SKM-1 (cell line): ENCODE measurements at regions not wholly inside any gene's neighbourhood (a gene's known extent, or its start where the extent isn't known, plus 50 kb on each side); places are given as distances from the start of the nearest gene placed in this dataset.

Experiments
- DNase-seq: peaks from one replicate; lab custom pipeline; 2025; ENCODE audit not compliant: unreplicated experiment; lab: John Stamatoyannopoulos, UW

DNA sequence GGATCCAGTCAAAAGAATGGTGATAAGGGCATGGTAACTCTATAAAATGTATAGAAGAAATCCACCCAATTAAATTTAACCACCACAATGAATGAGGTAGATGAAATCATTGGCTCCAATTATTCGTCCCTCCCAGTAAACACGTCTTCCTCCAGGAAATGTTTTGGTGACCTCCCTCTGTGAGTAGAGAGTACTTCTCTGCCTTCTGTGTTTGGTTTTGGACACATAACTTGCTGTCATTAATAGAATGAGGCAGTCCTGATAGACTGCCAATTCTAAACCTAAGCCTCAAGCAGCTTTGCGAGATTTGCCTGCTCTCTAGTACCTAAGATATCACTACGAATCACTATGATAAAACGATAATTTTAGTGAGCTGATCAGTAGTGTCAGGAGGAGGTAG, 632.8 kb downstream of the HDGFL1 start:
- no peak for DNase-seq

DNA sequence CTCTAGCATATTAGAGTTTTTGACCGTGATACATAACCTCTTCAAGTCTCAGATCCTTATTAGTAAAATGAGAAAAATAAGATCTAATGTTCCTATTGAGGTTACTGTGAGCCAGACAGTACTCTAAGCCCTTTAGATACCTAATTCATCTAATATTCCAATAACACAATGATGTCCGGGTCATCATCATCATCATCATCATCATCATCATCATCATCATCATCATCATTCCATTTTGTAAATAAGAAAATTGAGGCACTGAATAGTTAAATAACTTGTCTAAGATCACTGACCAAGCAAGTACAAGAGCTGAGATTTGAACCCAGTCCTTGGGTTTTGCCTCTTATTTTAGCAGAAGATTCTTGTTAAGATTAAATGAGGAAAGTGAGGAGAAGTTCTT, 643.0 kb downstream of the HDGFL1 start:
- no peak for DNase-seq

DNA sequence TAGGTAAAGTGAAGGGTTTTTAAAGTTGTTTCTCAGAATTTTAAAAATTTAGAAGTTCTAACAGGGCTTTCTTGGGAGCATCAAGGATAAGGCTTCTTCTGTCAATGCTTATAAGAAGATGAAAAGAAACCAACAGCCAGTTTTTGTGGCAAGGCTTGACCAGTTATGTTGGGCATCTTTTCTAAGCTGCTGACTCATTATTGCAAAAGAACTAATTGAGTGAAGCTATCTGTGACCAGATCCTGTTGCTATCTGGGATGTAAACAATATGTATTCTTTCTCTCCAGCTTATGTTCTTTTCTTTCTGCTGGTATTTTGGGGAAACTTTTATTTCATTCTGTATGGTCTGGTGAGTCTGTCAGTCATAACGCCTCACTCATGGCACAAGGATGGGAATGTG, 643.8 kb downstream of the HDGFL1 start:
- no peak for DNase-seq

DNA sequence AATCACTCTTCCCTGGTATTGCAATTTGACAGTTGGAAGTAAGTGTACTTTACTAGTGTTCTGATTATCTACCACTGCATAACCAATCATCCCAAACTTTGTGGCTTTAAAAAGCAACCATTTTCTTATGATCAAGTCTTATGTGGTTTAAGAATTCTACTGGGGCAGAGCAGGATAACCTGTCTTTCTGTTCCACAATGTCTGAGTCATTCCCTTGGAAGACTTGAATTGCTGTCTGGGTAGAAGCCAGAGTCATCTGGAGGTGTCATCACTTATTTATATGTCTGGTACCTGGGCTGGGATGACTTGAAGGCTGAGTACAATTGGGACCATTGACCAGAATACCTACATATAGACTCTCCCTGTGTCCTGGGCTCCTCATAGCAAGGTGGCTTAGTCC, 644.3 kb downstream of the HDGFL1 start:
- no peak for DNase-seq

DNA sequence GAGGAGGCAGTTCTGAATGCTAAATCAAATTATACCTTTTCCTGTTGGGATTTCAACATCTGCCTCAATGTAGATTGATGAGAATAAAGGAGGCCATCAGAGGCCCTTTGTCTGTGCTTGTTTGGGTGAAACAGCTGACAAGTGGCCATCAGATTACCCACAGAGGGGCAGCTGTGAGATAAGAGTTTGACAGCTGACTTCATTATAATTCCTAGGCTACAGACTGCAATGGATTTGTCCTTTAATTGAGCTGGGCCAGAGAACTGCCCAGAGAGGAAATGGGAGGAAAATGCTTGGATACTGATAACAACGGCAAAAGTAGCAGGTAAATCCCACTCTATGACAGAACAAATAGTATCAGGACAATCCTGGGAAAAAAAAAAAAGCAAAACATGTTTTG, 649.4 kb downstream of the HDGFL1 start:
- DNase-seq, result no peak

DNA sequence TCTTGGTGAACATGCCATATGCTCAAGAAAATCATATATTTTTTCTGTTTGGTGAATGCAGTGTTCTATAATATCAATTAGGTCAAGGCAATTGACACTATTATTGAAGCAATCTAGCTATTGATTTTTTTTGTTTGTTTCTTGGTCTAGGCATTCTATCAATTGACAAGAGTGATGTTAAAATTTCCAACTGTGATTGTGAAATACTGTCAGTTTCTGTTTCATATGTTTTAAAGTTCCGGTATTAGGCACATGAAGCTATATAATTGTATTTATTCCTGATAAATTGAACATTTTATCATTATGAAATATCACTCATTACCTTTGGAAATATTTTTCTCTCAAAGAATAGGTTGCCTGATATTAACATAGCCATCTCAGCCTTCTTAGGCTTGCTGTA, 653.4 kb downstream of the HDGFL1 start:
- no peak for DNase-seq

DNA sequence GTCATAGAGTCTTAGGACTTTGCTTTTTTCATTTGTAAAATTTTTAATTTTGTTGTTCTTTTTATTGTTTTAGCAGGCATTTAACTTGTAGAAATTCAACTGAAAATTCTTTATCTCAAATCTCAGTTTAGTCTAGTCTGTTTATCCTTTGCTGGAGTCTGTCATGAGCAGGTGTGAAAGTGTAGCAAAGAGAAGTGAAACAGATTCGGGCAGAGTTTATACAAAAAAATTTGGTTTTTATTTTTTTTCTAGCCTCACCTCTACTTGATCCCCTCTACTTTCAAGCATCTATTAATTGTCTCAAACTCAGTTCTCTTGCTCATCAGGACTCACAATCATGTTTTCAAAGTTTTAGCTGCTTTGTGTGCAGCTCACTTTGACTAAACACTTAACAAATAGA, 655.2 kb downstream of the HDGFL1 start:
- no peak for DNase-seq

DNA sequence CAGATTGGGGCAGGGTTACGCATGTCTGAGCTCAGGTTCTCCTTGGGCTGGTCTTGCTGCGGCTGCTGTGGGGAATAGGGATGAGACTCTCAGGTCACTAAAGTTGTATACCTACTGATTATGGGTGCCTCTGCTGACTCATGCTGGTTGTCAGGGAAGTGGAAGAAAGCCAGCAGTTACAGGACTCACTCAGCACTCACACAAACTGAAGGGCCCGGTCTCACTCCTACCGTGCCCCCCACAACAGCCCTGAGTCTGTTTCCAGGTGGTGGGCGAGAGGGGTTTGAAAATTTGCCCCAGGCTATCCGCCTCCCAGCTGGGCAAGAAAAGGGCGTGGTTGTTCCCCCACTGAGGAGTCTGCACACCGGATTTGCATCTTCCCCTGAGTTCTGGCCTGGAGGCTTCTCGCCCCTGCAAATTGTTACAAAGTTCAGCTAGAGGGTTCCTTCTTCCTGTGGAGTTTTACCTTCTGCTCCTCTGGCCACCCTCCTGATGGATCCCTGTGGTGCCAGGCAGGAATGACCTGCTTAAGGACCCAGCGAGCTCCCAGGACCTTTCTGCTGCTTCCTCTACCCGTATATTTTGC, 659.2 kb downstream of the HDGFL1 start:
- DNase-seq, result no peak

DNA sequence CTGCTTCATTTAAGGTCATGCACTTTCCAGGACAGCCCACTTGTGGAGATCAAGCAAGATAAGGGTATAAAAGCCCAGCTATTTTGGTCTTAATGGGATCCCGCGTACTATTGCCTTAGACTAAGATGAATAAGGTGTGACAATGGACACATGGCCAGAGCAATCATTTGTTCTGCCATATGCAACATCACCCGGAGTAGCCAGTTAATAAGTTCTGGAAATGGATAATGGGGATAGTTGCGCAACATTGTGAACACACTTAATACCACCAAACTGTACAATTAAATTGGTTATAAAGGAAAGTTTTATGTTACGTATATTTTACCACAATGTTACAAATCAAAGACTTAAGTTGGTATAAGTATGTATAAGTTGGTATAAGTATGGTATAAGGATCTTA, 674.5 kb downstream of the HDGFL1 start:
- no peak for DNase-seq

DNA sequence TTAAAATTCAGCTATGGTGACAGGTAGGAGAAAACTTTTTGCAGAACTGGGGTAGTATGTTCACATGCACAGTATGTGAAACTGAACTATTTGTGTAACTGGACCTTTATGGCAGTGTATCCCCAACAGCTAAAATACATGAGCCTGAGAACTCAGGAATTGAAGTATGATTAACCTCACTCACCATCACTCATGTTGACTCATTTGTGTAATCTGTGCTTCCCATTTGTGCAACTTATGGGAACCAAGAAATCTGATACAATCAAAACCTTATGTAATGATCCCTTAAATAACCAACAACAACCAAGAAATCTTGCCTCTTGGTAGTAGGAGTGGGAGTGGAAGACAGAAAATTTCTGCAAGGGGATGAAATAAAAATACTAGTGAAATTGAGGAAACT, 674.9 kb downstream of the HDGFL1 start:
- no peak for DNase-seq

DNA sequence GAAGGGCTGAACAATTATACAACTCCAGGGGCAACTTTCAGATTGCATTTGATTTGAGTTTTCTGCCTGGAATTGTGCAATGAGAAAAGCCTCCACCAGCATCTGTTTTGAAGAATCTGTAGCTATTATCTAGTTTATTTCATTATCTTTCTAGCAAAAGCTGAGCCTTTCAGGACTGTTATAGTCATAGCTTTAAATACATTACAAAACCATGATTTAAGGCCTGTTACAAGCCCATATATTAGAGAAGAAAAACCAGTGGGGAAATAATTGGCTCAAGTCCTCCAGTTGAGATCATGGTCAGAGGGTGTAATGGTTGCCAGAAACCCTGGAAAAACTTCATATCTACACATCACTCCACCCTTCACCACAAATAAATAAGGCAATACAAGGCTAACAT, 676.2 kb downstream of the HDGFL1 start:
- no peak for DNase-seq

DNA sequence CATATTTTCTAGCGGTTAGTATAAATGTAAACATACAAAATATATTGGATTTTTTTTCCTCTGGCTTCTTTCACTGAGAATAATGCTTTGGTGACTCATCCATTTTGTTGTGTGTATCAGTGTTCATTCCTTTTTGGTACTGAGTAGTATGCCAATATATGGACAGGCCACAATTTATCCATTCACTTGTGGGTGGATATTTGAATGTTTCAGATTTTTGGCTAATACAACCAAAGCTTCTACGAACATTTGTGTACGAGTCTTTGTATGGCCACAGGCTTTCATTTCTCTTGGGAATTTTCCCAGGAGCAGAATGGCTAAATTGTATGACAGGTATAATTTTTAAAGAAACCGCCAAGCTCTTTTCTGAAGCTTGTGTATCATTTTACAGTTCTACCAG, 677.5 kb downstream of the HDGFL1 start:
- DNase-seq, result no peak

DNA sequence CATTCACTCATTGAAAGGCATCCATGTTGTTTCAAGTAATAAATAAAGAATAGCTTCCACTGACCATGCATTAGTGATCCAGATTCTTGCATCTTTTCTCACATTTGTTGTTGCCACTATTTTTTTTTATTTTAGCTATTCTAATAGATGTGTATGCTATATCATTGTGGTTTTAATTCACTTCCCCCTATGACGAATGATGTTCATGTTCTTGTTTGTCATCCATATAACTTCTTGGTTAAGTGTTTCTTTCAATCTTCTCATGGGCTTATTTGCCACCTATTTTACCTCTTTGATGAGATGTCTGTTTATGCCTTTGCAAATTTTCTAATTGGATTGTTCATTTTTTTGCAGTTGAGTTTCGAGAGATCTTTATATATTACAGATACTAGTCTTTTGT, 681.2 kb downstream of the HDGFL1 start:
- no peak for DNase-seq

DNA sequence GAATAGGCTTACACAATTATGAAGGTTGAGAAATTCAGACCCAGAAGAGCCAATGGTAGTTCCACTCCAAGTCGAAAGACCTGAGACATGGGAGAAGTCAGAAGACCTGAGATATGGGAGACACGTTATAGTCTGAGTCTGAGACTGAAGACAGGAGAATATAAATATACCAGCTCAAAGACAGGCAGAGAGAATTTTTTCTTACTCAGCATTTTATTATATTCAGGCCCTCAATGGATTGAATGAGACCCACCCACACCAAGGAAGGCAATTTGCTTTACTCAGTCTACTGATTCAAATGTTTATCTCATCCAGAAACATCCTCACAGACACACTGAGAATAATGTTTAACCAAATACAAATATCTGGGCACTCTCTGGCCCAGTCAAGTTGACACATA, 693.5 kb downstream of the HDGFL1 start:
- DNase-seq, result no peak

DNA sequence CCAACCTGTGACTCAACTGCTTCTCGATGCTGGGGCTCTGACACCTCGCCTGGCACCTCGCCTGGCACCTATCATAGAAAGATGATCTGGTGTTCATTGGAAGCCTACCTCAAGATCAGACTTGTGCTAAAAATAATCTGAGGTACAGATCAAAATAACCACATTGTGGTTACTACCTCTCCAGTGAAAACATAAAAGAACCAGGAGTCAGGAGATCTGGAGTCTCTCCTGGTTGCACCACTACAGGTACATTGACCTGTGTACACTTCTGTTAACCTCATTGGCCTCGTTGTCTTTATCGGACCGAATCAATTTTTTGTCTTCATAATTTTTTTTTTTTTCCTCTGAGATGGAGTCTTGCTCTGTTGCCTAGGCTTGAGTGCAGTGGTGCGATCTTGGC, 695.9 kb downstream of the HDGFL1 start:
- no peak for DNase-seq

DNA sequence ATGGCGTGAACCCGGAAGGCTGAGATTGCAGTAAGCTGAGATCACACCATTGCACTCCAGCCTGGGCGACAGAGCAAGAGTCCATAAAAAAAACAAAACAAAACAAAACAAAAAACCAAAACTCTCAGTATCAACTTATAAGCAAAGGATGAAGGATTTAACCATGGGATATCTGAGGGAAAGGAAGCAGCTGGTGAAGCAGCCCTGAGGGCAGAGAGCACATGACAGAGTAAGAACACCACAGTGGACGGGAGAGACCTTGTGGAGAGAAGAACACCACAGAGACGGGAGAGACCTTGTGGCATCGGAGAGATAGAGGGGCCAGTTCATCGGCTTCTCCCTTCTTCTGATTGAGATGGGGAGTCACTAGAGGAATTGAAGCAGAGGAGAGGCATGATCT, 697.2 kb downstream of the HDGFL1 start:
- DNase-seq, result no peak

DNA sequence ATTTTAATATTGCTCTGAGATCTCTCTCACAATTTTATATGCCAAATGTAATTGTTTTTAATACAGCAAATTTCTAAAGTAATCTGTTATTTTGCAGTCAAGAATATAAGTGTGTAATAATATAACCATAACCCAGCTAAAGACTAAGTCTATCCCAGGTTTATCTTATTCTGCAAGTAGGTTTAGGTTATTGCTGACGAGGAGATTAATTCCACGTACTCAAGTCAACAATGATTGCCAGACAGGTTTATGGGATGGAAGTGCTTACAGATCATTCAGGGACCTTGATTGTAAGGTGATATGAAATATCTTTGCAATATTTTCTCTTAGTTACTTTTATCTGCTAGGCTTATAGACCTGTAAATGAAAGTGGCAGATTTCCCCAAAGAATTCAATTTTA, 698.3 kb downstream of the HDGFL1 start:
- DNase-seq, result no peak

DNA sequence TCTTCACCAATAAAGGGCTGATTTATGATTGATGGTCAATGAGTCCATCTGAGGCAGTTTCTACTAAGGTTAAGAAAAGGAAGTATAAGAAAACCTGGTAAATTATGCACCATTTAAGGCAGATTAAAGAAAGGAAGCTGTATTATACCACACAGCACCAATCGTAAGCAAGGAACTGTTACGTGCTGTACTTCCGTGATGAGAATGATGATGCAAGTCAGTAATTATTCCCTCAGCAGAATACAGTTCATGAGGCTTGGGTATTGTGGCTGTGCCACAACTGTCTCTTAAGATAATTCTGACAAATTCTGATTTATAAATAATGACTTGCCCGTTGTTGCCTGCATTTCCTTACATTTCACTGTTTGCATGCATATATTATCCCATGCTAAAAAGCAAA, 699.0 kb downstream of the HDGFL1 start:
- DNase-seq, result no peak

DNA sequence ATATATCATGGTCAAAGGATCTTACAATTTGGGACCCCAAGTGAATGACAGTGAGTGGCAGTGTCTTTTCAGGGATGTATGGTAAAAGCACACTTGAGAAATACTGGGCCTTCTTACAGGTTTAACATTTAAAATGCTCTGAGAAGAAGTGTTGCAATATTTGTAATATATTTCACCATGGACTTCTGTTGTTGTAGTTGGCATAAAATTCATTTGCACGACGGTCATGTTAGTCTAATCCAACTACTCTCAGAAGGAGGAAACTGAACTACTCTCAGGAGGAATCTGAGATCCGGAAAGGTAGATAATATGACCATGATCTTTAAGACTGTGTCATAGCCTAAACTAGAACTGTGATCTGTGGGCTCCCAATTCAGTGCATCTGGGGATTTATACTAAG, 700.1 kb downstream of the HDGFL1 start:
- no peak for DNase-seq

DNA sequence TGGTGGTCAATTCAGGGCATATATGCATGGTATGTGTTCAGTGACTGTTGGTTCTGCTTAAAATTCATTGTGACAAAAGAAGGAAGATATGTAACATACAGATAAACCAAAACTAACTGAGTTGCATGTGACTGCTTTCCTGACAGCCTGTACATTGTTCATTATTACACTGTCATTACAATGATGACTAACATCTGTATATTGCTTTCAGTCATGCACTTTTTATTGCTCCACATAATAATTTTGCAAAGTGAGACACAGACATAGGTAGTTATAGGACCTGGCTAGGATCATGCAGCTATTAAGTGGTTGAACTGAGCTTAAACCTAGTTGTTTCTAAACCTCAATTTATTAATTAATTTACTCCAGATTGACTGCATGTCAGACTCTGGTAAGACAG, 703.2 kb downstream of the HDGFL1 start:
- no peak for DNase-seq

DNA sequence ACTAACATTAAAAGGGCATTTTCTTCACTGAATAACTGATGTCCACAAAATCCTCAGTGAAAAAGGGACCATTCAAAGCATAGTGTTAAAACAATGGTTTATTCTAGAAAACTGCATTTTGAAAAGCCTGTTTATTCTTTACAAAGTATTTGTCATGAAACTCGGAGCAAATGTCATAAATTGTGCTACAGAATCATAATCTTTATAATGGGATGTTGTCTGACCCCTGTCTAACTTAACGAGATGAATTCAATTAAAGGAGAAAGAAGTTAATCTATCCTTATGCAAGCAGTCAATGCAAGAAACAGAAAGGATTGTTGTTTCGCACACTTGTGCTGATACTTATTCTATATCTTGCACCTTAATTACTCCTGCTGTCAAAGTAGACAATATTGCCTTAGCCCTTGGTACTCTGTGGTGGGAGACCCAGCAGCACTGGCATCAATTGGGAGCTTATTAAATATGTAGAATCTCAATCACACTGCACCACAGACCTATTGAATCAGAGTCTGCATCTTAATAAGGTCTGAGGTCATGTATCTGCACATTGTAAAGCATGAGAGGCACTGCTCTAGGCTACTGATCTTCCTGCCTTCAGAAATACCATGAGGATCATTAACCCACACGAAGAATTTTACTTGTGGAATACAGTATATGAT, 708.3 kb downstream of the HDGFL1 start:
- no peak for DNase-seq

DNA sequence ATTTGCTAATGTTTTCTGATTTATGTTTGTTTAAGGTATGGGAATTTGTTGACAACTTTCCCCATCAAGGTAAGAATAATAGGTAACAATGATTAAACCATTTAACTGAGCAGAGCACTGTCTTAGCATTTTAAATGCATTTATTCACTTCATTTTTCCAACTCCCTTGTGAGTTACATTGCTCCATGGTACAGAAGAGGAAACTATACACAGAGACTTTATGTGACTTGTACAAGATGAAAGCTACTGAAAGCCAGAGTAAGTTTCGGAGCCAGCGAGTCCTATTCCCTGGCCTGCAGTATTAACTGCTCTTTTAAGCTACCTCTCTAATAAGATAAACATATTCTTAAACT, 708.8 kb downstream of the HDGFL1 start:
- DNase-seq, result no peak

DNA sequence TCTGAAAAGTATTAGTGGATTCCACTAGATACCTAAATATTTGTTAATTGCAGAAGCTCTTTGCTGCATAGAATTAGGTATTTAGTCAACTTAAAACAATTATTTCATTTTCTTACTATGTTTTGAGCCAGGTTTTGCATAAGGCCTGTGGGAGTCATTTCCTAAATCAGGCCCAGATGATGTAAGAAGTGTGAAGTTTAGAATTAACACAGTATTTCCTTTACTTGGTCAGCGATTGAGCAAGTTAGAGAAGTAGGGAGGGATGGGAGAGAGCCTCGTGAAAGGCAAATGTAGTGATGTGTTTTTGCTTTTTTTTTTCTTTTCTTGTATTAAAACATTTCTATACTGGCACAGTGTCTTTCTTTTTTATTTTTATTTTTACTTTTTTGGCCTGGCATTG, 711.1 kb downstream of the HDGFL1 start:
- DNase-seq, result peak; percentile 64
